Pancreas (tissue), 10 donors: ENCODE measurements at regions not wholly inside any gene's neighbourhood (a gene's known extent, or its start where the extent isn't known, plus 50 kb on each side); places are given as distances from the start of the nearest gene placed in this dataset.

ENCODE experiments used
- ATAC-seq, 4 donors: fragments of 200-7000 bp; cut with Tn5 transposase; one replicate each; pipeline versions ENCODE4 v1.8.0 to v1.9.1; 2020; ENCODE audit warnings: mild to moderate bottlenecking in 4 of 4, moderate library complexity in 4 of 4
- DNase-seq, 6 donors: peaks; one replicate each; pipeline ENCODE4 v3.0.0-alpha.2; 2020
- FAIRE-seq: peaks from 2 replicates; lab custom pipeline; 2012; peaks lifted over from hg19 to GRCh38; lab: Jason Lieb, UNC
- H3K27ac ChIP-seq, 4 donors: fragments of 200-600 bp; sonication (generic); 1 replicate in 3 of 4; 2 replicates in 1 of 4; pipeline versions ENCODE4 v1.5.0 to v1.8.0; 2020
- H3K27me3 ChIP-seq, 4 donors: fragments of 200-600 bp; one replicate each; pipeline ENCODE4 v1.8.0; 2021
- H3K36me3 ChIP-seq, 3 donors: fragments of 200-600 bp; sonication (generic) in 1 of 3; one replicate each; pipeline versions ENCODE4 v1.5.0 to v1.8.0; 2020 to 2021
- H3K4me1 ChIP-seq, 3 donors: fragments of 200-600 bp; one replicate each; pipeline ENCODE4 v1.8.0; 2021
- H3K4me3 ChIP-seq, 4 donors: fragments of 200-600 bp; sonication (generic) in 2 of 4; one replicate each; pipeline versions ENCODE4 v1.5.0 to v1.8.0; 2020 to 2021
- H3K9me3 ChIP-seq, 4 donors: fragments of 200-600 bp; one replicate each; pipeline ENCODE4 v1.8.0; 2021
- CTCF ChIP-seq, 4 donors: fragments of 200-600 bp; sonication (generic) in 3 of 4; IDR thresholded peaks; one replicate each; pipeline versions ENCODE4 v1.5.0 to v1.8.0; 2021; ENCODE audit warnings: antibody characterized with exemption in 4 of 4
- WGBS, 2 donors: extraction: QIAGEN DNeasy Blood & Tissue Kit; methylation state at CpG; one replicate each; pipeline ENCODE4 v1.1.7; 2013; 5-methylcytosine and 5-hydroxymethylcytosine counted together
- intact Hi-C, 3 donors: fragments of 100-400 bp; cut with DNase I; formaldehyde crosslinking; loops; one replicate each; pipeline versions ENCODE4 v1.11.1 to v1.14.2; 2022
- donor health status: healthy with polysubstance abuse.
- donor health status: DM: no; HTN: no; CAD: no; lungs with moderate emphysema.
- donor health status: DM: no; HTN: no; CAD: no.
- donor health status: control.
- donor health status: control.
- donor health status: Bipolar disorder and iron deficiency.
- donor health status: DM: yes; HTN: yes; CAD: no.
- donor health status: DM: no; HTN: no; CAD: no.
- donor health status: DM: no; HTN: no; CAD: no.
- donor health status: DM: yes; HTN: yes; CAD: no.

- 69 to 70% methylated on average over 2 of the region's 2 CpGs for WGBS, 2 donors
- intact Hi-C loops = no loop called here
- no peaks in the 10 kb centered on the region for H3K36me3 ChIP-seq
Observed at GRCh38 chr13:73299787-73300186, 241.0 kb downstream of the KLF5 start.

GRCh38 chr13:73293913-73294523 lies 235.2 kb downstream of the KLF5 start:
- TF ChIP-seq CTCF (IDR thresholded peaks at IDR 0.05) = no peak
- ATAC-seq (no peak), DNase-seq (no peak), FAIRE-seq (no peak)
- Histone ChIP-seq H3K36me3 (no peaks in the 10 kb centered on the region), H3K27ac (no peak overlapping the region), H3K9me3 (no peaks in the 10 kb centered on the region), H3K4me3 (no peak overlapping the region), H3K4me1 (no peaks in the 10 kb centered on the region), H3K27me3 (no peaks in the 10 kb centered on the region)
- 83 to 94% methylated on average over 6 of the region's 6 CpGs for WGBS, 2 donors
- intact Hi-C loops = no loop called here

More at GRCh38 chr13:73299787-73300186, 241.0 kb downstream of the KLF5 start:
- DNase-seq = no peak
- H3K27me3 ChIP-seq = no peaks in the 10 kb centered on the region
- ATAC-seq = no peak
- H3K27ac ChIP-seq = no peak overlapping the region
- H3K4me1 ChIP-seq = peaks cover 0 to 7% (median 0%) of the 10 kb centered on the region in 3 donors
- H3K4me3 ChIP-seq = no peak overlapping the region
- FAIRE-seq = no peak
- no peaks in the 10 kb centered on the region for H3K9me3 ChIP-seq
- no peak for TF ChIP-seq CTCF (IDR thresholded peaks at IDR 0.05)

- no peaks in the 10 kb centered on the region for H3K36me3 ChIP-seq
- intact Hi-C loops = no loop called here
- no peak overlapping the region for H3K4me3 ChIP-seq
- H3K27ac ChIP-seq = no peak overlapping the region
- ATAC-seq = no peak
- no peak for DNase-seq
- H3K9me3 ChIP-seq = no peaks in the 10 kb centered on the region
- no peak for TF ChIP-seq CTCF (IDR thresholded peaks at IDR 0.05)
- FAIRE-seq = no peak
- WGBS, 2 donors = 89 to 98% methylated on average over 1 of the region's 1 CpG
- H3K27me3 ChIP-seq = no peaks in the 10 kb centered on the region
- no peaks in the 10 kb centered on the region for H3K4me1 ChIP-seq
Observed at GRCh38 chr13:73292127-73292526, 233.3 kb downstream of the KLF5 start.

- Histone ChIP-seq H3K9me3 (no peaks in the 10 kb centered on the region), H3K4me3 (no peak overlapping the region), H3K27ac (no peak overlapping the region), H3K27me3 (no peaks in the 10 kb centered on the region), H3K36me3 (no peaks in the 10 kb centered on the region), H3K4me1 (no peaks in the 10 kb centered on the region)
- FAIRE-seq (no peak), ATAC-seq (no peak), DNase-seq (no peak)
- intact Hi-C loops = no loop called here
- no peak for TF ChIP-seq CTCF (IDR thresholded peaks at IDR 0.05)
- 57 to 59% methylated on average over 4 of the region's 4 CpGs for WGBS, 2 donors
Observed at GRCh38 chr13:73290844-73291243, 232.0 kb downstream of the KLF5 start.

GRCh38 chr13:73288596-73288995 lies 229.8 kb downstream of the KLF5 start:
- TF ChIP-seq CTCF (IDR thresholded peaks at IDR 0.05) = no peak
- no peak for DNase-seq
- no peak for ATAC-seq
- WGBS, 2 donors = 84 to 87% methylated on average over 6 of the region's 6 CpGs
- Histone ChIP-seq H3K9me3 (no peaks in the 10 kb centered on the region), H3K27ac (no peak overlapping the region), H3K4me3 (no peak overlapping the region), H3K4me1 (no peaks in the 10 kb centered on the region), H3K36me3 (no peaks in the 10 kb centered on the region), H3K27me3 (no peaks in the 10 kb centered on the region)
- intact Hi-C loops = no loop called here
- FAIRE-seq = no peak
